ENCODE measurements at regions not wholly inside any gene's neighbourhood (a gene's known extent, or its start where the extent isn't known, plus 50 kb on each side); places are given as distances from the start of the nearest gene placed in this dataset.

DNA sequence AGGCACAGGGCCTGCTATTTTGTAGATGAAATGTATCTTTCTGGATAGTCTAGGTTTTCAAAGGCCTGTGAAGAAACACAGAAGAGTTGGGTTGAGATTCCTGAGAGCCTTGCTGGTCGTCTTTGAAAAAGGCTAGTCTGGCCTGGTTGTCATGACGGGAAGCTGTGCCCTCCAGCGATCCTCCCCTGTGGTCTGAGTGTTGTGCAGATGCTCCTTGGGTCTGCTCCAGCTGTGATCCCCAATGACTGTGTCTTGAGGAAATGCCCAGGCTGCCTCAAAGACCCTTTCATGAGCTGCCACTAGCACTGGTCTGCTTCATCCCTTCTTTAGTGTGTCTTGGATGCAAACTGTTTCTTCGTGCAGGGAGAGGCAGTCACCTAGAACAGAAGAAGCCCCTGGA, 111.0 kb upstream of the SYNPR start:
- Histone ChIP-seq H3K36me3 (ENCODE audit: control insufficient read depth in 1 of 2, insufficient read depth in 2 of 2, low read length in 2 of 2) (no peaks in the 10 kb centered on the region), H3K27me3 (ENCODE audit: insufficient read depth, low read length) (no peaks in the 10 kb centered on the region), H3K9me3 (ENCODE audit: control insufficient read depth in 1 of 2, insufficient read depth in 1 of 2, low read depth in 1 of 2, low read length in 2 of 2) (no peaks in the 10 kb centered on the region), H4K20me1 (ENCODE audit: insufficient read depth) (no peaks in the 10 kb centered on the region), H2AFZ (ENCODE audit: low read depth, low read length, poor library complexity, severe bottlenecking) (no peak overlapping the region), H3K9me2 (ENCODE audit: insufficient read depth) (no peaks in the 10 kb centered on the region), H3K4me1 (ENCODE audit: control insufficient read depth in 1 of 2, insufficient read depth in 2 of 2, low read length in 2 of 2) (no peaks in the 10 kb centered on the region), H3K79me2 (ENCODE audit: insufficient read depth, low read length) (no peaks in the 10 kb centered on the region), H3K4me2 (ENCODE audit: low read length) (no peak overlapping the region), H3K4me3 (replicated peaks in 1 of 2; ENCODE audit: low read depth in 1 of 2, low read length in 2 of 2) (no peak overlapping the region), H3K27ac (ENCODE audit: low read depth, low read length) (no peak overlapping the region), H3K9ac (ENCODE audit: low read length) (no peak overlapping the region)
- RAD21 ChIA-PET (ENCODE audit: low non-redundant PET in 1 of 2, low total read pairs in 2 of 2, uncharacterized antibody in 2 of 2, unreplicated experiment in 2 of 2): no interaction called here
- intact Hi-C loops (cut with micrococcal nuclease): no loop called here
- ATAC-seq: no peak
- no peak for DNase-seq (ENCODE audit: low read depth, low spot score)
- POLR2A ChIA-PET: no interaction called here
- TF ChIP-seq POLR2AphosphoS5 (IDR thresholded peaks at IDR 0.05; ENCODE audit: low read depth, low read length): no peak
- TF ChIP-seq ZBTB33 (IDR thresholded peaks at IDR 0.05; ENCODE audit: extremely low read depth, insufficient replicate concordance, low read length): no peak
- no peak for TF ChIP-seq EZH2phosphoT487 (IDR thresholded peaks at IDR 0.05; ENCODE audit: borderline replicate concordance)
- no peak for TF ChIP-seq POLR2A (IDR thresholded peaks at IDR 0.05; ENCODE audit: borderline replicate concordance, extremely low read depth, insufficient read depth, insufficient read length)
- no peak for TF ChIP-seq CEBPB (IDR thresholded peaks at IDR 0.05; ENCODE audit: low read depth)
- TF ChIP-seq MAX (IDR thresholded peaks at IDR 0.05): no peak
- TF ChIP-seq REST (IDR thresholded peaks at IDR 0.05; ENCODE audit: low read depth): no peak
- TF ChIP-seq TCF7L2 (IDR thresholded peaks at IDR 0.05; ENCODE audit: borderline replicate concordance, extremely low read depth, insufficient read depth, insufficient read length): no peak
- TF ChIP-seq CBX3 (IDR thresholded peaks at IDR 0.05; ENCODE audit: low read depth): no peak
- no peak for TF ChIP-seq CTCF (IDR thresholded peaks at IDR 0.05 in 2 of 3, conservative IDR thresholded peaks at IDR 0.05 in 1 of 3; ENCODE audit: borderline replicate concordance in 1 of 3, insufficient read depth in 1 of 3, low read depth in 2 of 3, low read length in 2 of 3)
- no peak for TF ChIP-seq RAD21 (IDR thresholded peaks at IDR 0.05; ENCODE audit: low read depth)
- TF ChIP-seq YY1 (IDR thresholded peaks at IDR 0.05; ENCODE audit: extremely low read depth, insufficient replicate concordance, low read depth, low read length): no peak
- TF ChIP-seq ELF1 (IDR thresholded peaks at IDR 0.05; ENCODE audit: borderline replicate concordance, low read depth): no peak
- no peak for TF ChIP-seq EZH2 (IDR thresholded peaks at IDR 0.05)
- TF ChIP-seq ZFX (IDR thresholded peaks at IDR 0.05): no peak
- TF ChIP-seq JUND (IDR thresholded peaks at IDR 0.05): no peak
- no peak for TF ChIP-seq SIN3A (IDR thresholded peaks at IDR 0.05; ENCODE audit: low read depth)
- no peak for TF ChIP-seq SP1 (IDR thresholded peaks at IDR 0.05; ENCODE audit: low read depth)
- TF ChIP-seq, protein P1, sequence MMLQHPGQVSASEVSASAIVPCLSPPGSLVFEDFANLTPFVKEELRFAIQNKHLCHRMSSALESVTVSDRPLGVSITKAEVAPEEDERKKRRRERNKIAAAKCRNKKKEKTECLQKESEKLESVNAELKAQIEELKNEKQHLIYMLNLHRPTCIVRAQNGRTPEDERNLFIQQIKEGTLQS (IDR thresholded peaks at IDR 0.05): no peak
- BruUV-seq (replicated peaks): no TSS peak
- CTCF ChIA-PET: no interaction called here
